ENCODE measurements at regions not wholly inside any gene's neighbourhood (a gene's known extent, or its start where the extent isn't known, plus 50 kb on each side); places are given as distances from the start of the nearest gene placed in this dataset.

DNA sequence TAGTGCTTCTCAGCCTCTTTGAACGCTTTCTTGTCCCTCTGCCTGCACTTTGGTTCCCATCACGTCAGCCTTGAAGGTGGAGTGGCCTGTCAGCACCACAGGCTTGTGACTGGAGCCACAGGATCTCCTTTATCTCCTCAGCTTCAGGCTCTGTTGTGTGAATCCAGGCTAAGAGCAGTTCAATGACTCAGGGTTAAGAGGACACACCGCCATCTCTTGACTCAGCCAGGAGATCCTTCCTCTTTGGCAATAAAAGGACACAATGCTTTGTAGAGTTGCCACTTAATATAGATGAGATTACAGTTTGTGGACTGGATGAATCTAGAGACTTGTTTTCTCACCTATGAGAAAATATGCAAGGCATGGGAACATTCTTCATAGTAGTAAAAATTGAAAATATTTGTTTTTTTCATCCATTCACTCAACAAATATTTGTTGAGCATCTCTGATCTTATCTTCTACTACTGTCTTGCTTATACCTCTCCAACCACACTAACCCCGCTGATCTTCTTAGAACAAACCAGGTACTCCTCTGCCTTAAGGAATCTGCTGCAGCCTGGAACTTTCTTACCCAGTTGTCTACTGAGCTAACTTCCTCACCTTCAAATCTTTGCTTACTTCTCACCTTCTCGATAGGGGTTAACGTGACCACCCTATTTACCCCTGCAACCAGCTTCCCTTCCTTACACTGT lies 62.3 kb downstream of the UCHL1 start:
- Histone ChIP-seq H2BK5ac (ENCODE audit: low read depth, low read length) (no peak overlapping the region), H2BK20ac (ENCODE audit: low read length) (no peak overlapping the region), H3K4me3 (ENCODE audit: extremely low read depth in 1 of 4, insufficient read depth in 2 of 4, low read depth in 3 of 4, low read length in 4 of 4) (no peak overlapping the region), H3K9me3 (ENCODE audit: insufficient read depth in 2 of 2, low read depth in 1 of 2, low read length in 1 of 2) (no peaks in the 10 kb centered on the region), H3K79me2 (ENCODE audit: control insufficient read depth in 1 of 2, insufficient read depth in 2 of 2, low read length in 2 of 2) (no peaks in the 10 kb centered on the region), H4K8ac (ENCODE audit: extremely low read depth, insufficient read depth, low read length) (no peak overlapping the region), H2BK120ac (replicated peaks; ENCODE audit: low read depth, low read length) (no peak overlapping the region), H3K4me1 (replicated peaks in 1 of 4; ENCODE audit: control insufficient read depth in 3 of 4, insufficient read depth in 4 of 4, low read length in 3 of 4) (peaks cover 0 to 3% (median 0%) of the 10 kb centered on the region in 4 experiments; a peak in 1 of 7 replicates), H2BK12ac (ENCODE audit: low read depth, low read length) (no peak overlapping the region), H2AFZ (ENCODE audit: low read length) (no peak overlapping the region), H3K4me2 (ENCODE audit: insufficient read depth in 1 of 2, low read depth in 2 of 2, low read length in 2 of 2) (no peak overlapping the region), H3K14ac (ENCODE audit: insufficient read length) (no peak overlapping the region), H4K20me1 (replicated peaks in 1 of 2; ENCODE audit: control insufficient read depth in 1 of 2, insufficient read depth in 2 of 2, low read length in 2 of 2) (no peaks in the 10 kb centered on the region), H3K79me1 (ENCODE audit: low read depth, low read length) (no peaks in the 10 kb centered on the region; the same call in 1 of the 2 replicates), H3K36me3 (ENCODE audit: control insufficient read depth in 2 of 4, insufficient read depth in 4 of 4, low read length in 3 of 4) (no peaks in the 10 kb centered on the region), H3K9ac (replicated peaks in 1 of 4; ENCODE audit: extremely low read depth in 1 of 4, low read depth in 3 of 4, low read length in 3 of 4) (no peak overlapping the region), H3K27me3 (replicated peaks in 1 of 4; ENCODE audit: control insufficient read depth in 3 of 4, extremely low read depth in 1 of 4, insufficient read depth in 3 of 4, low read length in 3 of 4) (no peaks in the 10 kb centered on the region), H4K91ac (replicated peaks; ENCODE audit: insufficient read length, low read length) (no peak overlapping the region), H3K4ac (replicated peaks; ENCODE audit: insufficient read length, low read depth, low read length) (no peak overlapping the region), H3K27ac (ENCODE audit: low read depth, low read length) (no peak overlapping the region), H3K23ac (ENCODE audit: insufficient read length) (no peak overlapping the region), H2BK15ac (ENCODE audit: low read length) (no peak overlapping the region), H3K23me2 (ENCODE audit: low read depth, low read length) (no peaks in the 10 kb centered on the region), H4K5ac (ENCODE audit: insufficient read length, low read depth, low read length) (no peak overlapping the region), H2AK5ac (ENCODE audit: low read depth, low read length) (no peak overlapping the region), H3K18ac (ENCODE audit: extremely low read depth, low read length) (no peak overlapping the region), H3K56ac (replicated peaks; ENCODE audit: insufficient read length, low read depth, low read length) (no peak overlapping the region)
- POLR2A ChIA-PET (ENCODE audit: partially characterized antibody) = interaction anchor here (1.0 to 1.6 kb wide), 4 partner anchors 11 to 336 kb away, joined by 3 to 4 read pairs (median 3); no protein-coding TSS in a partner anchor
- 81% methylated on average over 6 of the region's 6 CpGs; no CpG with 5 or more reads in 1 of the 2 experiments for WGBS, 2 experiments (ENCODE audit: extremely low coverage in 1 of 2, insufficient coverage in 1 of 2, insufficient read length in 1 of 2, insufficient replicate concordance in 2 of 2, low coverage in 1 of 2, low lambda C conversion rate in 2 of 2, missing lambda C conversion rate in 1 of 2)
- DNase-seq (ENCODE audit: low read depth in 1 of 2, low spot score in 2 of 2) (no peak), FAIRE-seq (no peak)
- CTCF ChIA-PET (ENCODE audit: partially characterized antibody) = interaction anchor here (1.4 to 1.8 kb wide), 5 partner anchors 11 to 343 kb away, joined by 3 to 7 read pairs (median 5); no protein-coding TSS in a partner anchor
- TF ChIP-seq CTBP2 (IDR thresholded peaks at IDR 0.05; ENCODE audit: borderline replicate concordance, insufficient read depth, insufficient read length, low read length) (no peak), CHD1 (IDR thresholded peaks at IDR 0.05; ENCODE audit: low read depth, low read length) (no peak), RNF2 (IDR thresholded peaks at IDR 0.05; ENCODE audit: borderline replicate concordance, low read depth, low read length, missing control alignments, poor library complexity, severe bottlenecking) (no peak), TEAD4 (IDR thresholded peaks at IDR 0.05; ENCODE audit: low read depth, low read length) (no peak), RFX5 (IDR thresholded peaks at IDR 0.05; ENCODE audit: borderline replicate concordance, low read depth, low read length) (no peak), SP4 (IDR thresholded peaks at IDR 0.05; ENCODE audit: low read length) (no peak)
- TF ChIP-seq, protein P1, sequence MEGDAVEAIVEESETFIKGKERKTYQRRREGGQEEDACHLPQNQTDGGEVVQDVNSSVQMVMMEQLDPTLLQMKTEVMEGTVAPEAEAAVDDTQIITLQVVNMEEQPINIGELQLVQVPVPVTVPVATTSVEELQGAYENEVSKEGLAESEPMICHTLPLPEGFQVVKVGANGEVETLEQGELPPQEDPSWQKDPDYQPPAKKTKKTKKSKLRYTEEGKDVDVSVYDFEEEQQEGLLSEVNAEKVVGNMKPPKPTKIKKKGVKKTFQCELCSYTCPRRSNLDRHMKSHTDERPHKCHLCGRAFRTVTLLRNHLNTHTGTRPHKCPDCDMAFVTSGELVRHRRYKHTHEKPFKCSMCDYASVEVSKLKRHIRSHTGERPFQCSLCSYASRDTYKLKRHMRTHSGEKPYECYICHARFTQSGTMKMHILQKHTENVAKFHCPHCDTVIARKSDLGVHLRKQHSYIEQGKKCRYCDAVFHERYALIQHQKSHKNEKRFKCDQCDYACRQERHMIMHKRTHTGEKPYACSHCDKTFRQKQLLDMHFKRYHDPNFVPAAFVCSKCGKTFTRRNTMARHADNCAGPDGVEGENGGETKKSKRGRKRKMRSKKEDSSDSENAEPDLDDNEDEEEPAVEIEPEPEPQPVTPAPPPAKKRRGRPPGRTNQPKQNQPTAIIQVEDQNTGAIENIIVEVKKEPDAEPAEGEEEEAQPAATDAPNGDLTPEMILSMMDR (IDR thresholded peaks at IDR 0.05; ENCODE audit: control extremely low read depth in 1 of 3, insufficient read depth in 1 of 3, low read depth in 1 of 3, low read length in 3 of 3) = no peak
- TF ChIP-seq, protein P2, sequence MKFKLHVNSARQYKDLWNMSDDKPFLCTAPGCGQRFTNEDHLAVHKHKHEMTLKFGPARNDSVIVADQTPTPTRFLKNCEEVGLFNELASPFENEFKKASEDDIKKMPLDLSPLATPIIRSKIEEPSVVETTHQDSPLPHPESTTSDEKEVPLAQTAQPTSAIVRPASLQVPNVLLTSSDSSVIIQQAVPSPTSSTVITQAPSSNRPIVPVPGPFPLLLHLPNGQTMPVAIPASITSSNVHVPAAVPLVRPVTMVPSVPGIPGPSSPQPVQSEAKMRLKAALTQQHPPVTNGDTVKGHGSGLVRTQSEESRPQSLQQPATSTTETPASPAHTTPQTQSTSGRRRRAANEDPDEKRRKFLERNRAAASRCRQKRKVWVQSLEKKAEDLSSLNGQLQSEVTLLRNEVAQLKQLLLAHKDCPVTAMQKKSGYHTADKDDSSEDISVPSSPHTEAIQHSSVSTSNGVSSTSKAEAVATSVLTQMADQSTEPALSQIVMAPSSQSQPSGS (IDR thresholded peaks at IDR 0.05; ENCODE audit: low read length) = no peak
